Kidney epithelial cell (primary cell): ENCODE measurements at regions not wholly inside any gene's neighbourhood (a gene's known extent, or its start where the extent isn't known, plus 50 kb on each side); places are given as distances from the start of the nearest gene placed in this dataset.

Source experiments
- DNase-seq: peaks from one replicate; pipeline ENCODE4 v3.0.0-alpha.2; 2010; ENCODE audit warnings: low read depth
- H3K27me3 ChIP-seq: 2 replicates; pipeline ENCODE4 v1.6.0; 2011; ENCODE audit warnings: low read length; ENCODE audit not compliant: control insufficient read depth, insufficient read depth
- H3K36me3 ChIP-seq: 2 replicates; pipeline ENCODE4 v1.5.1; 2011; ENCODE audit warnings: low read length; ENCODE audit not compliant: control insufficient read depth, insufficient read depth
- H3K4me3 ChIP-seq: 2 replicates; pipeline ENCODE4 v1.5.1; 2011; ENCODE audit warnings: low read depth, mild to moderate bottlenecking, control low read depth, low read length
- CTCF ChIP-seq: IDR thresholded peaks from 2 replicates; pipeline ENCODE4 v1.5.1; 2011; ENCODE audit warnings: mild to moderate bottlenecking, moderate library complexity, low read length, control low read depth, inconsistent platforms; ENCODE audit not compliant: insufficient read depth, poor library complexity, severe bottlenecking

GRCh38 chr15:26145796-26146195 lies 282.7 kb upstream of the ATP10A start:
- no peak overlapping the region for H3K4me3 ChIP-seq
- no peak for DNase-seq
- TF ChIP-seq CTCF = no peak
- H3K27me3 ChIP-seq = no peaks in the 10 kb centered on the region
- H3K36me3 ChIP-seq = no peaks in the 10 kb centered on the region

DNA sequence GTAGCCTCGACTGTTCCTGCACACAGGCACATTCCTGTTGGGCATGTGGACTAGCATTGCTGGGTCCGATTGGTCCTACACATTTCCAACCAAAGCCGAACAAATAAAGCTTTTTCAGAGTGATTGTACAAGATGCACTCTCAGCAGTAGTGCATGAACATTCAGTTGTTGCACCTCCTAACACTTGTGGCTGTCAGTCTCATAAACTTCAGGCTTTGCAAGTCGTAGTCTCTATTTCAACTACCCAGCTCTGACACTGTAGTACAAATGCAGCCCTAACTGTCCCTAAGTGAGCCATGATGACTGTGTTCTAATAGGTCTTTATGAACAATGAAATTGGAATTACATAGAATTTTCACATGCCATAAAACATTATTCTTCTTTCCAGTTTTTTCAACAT lies 281.7 kb upstream of the ATP10A start:
- TF ChIP-seq CTCF = no peak
- H3K36me3 ChIP-seq = no peaks in the 10 kb centered on the region
- no peak overlapping the region for H3K4me3 ChIP-seq
- no peaks in the 10 kb centered on the region for H3K27me3 ChIP-seq
- DNase-seq = no peak

GRCh38 chr15:26143221-26143620 lies 280.1 kb upstream of the ATP10A start:
- no peak for TF ChIP-seq CTCF
- H3K27me3 ChIP-seq = no peaks in the 10 kb centered on the region
- no peaks in the 10 kb centered on the region for H3K36me3 ChIP-seq
- no peak for DNase-seq
- H3K4me3 ChIP-seq = no peak overlapping the region

- no peak for TF ChIP-seq CTCF
- H3K27me3 ChIP-seq = no peaks in the 10 kb centered on the region
- DNase-seq = no peak
- no peaks in the 10 kb centered on the region for H3K36me3 ChIP-seq
- no peak overlapping the region for H3K4me3 ChIP-seq
These were observed 271.7 kb upstream of the ATP10A start for GRCh38 chr15:26134812-26135211.

- Histone ChIP-seq H3K4me3 (no peak overlapping the region), H3K36me3 (no peaks in the 10 kb centered on the region), H3K27me3 (no peaks in the 10 kb centered on the region)
- TF ChIP-seq CTCF = no peak
- DNase-seq = no peak
These were observed 271.0 kb upstream of the ATP10A start for GRCh38 chr15:26134152-26134551.

DNA sequence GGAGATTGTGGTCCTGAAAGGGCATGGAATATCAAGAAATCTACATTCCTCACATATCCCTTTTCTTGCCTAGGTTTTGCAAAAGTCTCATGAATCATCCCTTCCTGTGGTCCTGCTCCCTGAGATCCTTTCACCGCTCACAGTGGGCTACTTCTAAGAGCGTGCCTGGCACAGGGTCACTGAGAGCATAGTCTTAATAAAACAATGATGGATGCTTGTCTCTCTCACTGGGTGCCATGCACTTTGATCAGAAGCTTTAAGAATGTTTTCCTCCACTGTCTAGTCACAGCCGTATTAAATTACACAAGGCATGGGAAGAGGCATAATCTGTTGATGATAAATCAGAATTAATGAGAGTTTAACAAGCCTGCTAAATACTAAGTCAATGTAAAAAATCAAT lies 269.7 kb upstream of the ATP10A start:
- no peak for TF ChIP-seq CTCF
- no peak for DNase-seq
- H3K27me3 ChIP-seq = no peaks in the 10 kb centered on the region
- H3K4me3 ChIP-seq = no peak overlapping the region
- no peaks in the 10 kb centered on the region for H3K36me3 ChIP-seq
